Fibroblast of lung (primary cell): ENCODE measurements at regions not wholly inside any gene's neighbourhood (a gene's known extent, or its start where the extent isn't known, plus 50 kb on each side); places are given as distances from the start of the nearest gene placed in this dataset.
"Not testable (repeated sequence)": the region's sequence is repeated elsewhere in the genome, so short reads cannot be mapped to it uniquely, and the experiment has no call there.

Source experiments
- EZH2 ChIP-seq: IDR thresholded peaks from 2 replicates; pipeline ENCODE4 v1.5.1; 2012; ENCODE audit warnings: low read length, control low read depth, mild to moderate bottlenecking; ENCODE audit errors: missing control alignments
- TF ChIP-seq, protein P1 (sequence below), 2 donors: IDR thresholded peaks in 1 of 2; conservative IDR thresholded peaks in 1 of 2; 1 replicate in 1 of 2; 2 replicates in 1 of 2; pipeline ENCODE4 v1.5.1; 2011 to 2012; ENCODE audit warnings: low read length in 2 of 2, control low read depth in 1 of 2, inconsistent platforms in 1 of 2, low read depth in 1 of 2, mild to moderate bottlenecking in 1 of 2

DNA sequence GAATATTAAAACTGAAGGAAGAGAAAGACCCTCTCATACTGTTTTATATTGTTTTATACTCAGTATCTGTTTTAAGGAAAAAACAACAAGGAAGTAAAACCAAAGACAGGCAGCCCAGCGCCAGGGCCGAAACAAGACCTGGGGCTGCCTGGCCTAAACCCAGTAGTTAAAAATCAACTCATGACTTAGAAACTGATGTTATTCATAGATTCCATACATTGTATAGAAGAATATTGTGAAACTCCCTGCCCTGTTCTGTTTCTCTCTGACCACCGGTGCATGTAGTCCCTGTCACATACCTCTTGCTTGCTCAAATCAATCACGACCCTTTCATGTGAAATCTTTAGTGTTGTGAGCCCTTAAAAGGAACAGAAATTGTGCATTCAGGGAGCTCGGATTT lies 445.1 kb upstream of the FKBP1C start:
- TF ChIP-seq, protein P1, sequence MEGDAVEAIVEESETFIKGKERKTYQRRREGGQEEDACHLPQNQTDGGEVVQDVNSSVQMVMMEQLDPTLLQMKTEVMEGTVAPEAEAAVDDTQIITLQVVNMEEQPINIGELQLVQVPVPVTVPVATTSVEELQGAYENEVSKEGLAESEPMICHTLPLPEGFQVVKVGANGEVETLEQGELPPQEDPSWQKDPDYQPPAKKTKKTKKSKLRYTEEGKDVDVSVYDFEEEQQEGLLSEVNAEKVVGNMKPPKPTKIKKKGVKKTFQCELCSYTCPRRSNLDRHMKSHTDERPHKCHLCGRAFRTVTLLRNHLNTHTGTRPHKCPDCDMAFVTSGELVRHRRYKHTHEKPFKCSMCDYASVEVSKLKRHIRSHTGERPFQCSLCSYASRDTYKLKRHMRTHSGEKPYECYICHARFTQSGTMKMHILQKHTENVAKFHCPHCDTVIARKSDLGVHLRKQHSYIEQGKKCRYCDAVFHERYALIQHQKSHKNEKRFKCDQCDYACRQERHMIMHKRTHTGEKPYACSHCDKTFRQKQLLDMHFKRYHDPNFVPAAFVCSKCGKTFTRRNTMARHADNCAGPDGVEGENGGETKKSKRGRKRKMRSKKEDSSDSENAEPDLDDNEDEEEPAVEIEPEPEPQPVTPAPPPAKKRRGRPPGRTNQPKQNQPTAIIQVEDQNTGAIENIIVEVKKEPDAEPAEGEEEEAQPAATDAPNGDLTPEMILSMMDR (conservative IDR thresholded peaks at IDR 0.05 in 1 of 2, IDR thresholded peaks at IDR 0.05 in 1 of 2; ENCODE audit: low read depth in 1 of 2, low read length in 2 of 2) = not testable (repeated sequence)
- not testable (repeated sequence) for TF ChIP-seq EZH2
